ENCODE measurements at regions not wholly inside any gene's neighbourhood (a gene's known extent, or its start where the extent isn't known, plus 50 kb on each side); places are given as distances from the start of the nearest gene placed in this dataset.

DNA sequence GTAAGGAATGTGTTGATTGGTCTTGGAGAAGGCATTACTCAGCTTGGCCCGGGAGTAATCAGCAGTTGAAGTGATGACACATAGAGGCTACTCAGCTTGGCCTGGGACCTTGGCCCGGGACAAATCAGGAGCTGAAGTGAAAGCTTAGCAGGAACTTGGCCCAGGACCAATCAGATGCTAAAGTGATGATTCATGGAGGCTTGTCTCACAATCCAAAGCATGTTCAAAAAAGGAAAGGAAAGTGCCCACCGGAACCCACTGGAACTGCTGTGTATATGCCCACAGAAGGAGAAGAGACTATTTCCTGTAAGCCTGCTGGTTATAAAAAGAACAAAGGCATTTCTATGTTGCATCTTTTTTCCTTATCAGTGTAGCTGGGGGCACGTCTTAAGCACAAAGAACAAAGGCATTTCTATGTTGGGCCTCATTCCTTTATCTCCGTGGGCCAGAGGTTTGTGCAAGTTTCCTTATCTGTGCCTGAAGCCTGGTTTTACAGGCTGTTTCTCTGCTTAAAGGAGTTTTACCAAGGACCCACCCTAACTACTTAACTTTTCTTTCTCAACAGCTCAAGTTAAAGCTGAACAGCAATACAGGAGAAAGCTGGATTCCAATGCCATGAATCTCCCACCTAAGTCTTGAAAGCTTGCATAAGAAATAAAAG is 1176.7 kb downstream of the NLGN4X start:
- Histone ChIP-seq H3K9me3 (peaks cover 0 to 3% of the 10 kb centered on the region in 2 donors), H3K27me3 (no peaks in the 10 kb centered on the region), H3K4me3 (peak overlapping the region in 1 of 2 donors; percentile 4), H3K27ac (peak overlapping the region; percentile 73 to 89), H3K36me3 (no peaks in the 10 kb centered on the region), H3K4me1 (peaks cover 0 to 2% of the 10 kb centered on the region in 2 donors)
- intact Hi-C loops (cut with DNase I): no loop called here
- peak; percentile 61 to 93 for DNase-seq (ENCODE audit: low spot score in 2 of 2)
- TF ChIP-seq, protein P1, sequence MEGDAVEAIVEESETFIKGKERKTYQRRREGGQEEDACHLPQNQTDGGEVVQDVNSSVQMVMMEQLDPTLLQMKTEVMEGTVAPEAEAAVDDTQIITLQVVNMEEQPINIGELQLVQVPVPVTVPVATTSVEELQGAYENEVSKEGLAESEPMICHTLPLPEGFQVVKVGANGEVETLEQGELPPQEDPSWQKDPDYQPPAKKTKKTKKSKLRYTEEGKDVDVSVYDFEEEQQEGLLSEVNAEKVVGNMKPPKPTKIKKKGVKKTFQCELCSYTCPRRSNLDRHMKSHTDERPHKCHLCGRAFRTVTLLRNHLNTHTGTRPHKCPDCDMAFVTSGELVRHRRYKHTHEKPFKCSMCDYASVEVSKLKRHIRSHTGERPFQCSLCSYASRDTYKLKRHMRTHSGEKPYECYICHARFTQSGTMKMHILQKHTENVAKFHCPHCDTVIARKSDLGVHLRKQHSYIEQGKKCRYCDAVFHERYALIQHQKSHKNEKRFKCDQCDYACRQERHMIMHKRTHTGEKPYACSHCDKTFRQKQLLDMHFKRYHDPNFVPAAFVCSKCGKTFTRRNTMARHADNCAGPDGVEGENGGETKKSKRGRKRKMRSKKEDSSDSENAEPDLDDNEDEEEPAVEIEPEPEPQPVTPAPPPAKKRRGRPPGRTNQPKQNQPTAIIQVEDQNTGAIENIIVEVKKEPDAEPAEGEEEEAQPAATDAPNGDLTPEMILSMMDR (IDR thresholded peaks at IDR 0.05): no peak

DNA sequence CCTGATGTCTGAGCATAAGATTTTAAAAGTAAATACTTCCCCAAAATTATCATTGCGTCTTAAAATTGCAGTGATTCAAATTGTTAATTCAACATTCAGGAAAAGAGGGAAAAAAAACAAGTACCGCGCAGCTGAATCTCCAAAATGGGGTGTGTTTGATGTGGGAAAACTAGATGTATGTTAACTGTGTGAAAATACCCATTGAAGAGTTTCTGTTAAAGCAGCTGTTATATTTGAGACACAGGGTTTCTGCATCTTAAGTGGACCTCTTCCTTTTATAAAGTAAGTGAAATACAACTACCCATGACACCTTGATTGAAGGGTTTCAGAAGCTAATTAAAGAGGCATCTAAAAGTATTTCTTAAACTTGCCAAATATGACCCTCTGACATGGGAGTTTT is 1186.1 kb downstream of the NLGN4X start:
- H3K4me1 ChIP-seq: no peaks in the 10 kb centered on the region
- intact Hi-C loops (cut with DNase I): no loop called here
- no peaks in the 10 kb centered on the region for H3K36me3 ChIP-seq
- no peaks in the 10 kb centered on the region for H3K9me3 ChIP-seq
- H3K27ac ChIP-seq: no peak overlapping the region
- H3K4me3 ChIP-seq: no peak overlapping the region
- no peak for DNase-seq (ENCODE audit: low spot score in 2 of 2)
- H3K27me3 ChIP-seq: no peaks in the 10 kb centered on the region
- TF ChIP-seq, protein P1 (IDR thresholded peaks at IDR 0.05): no peak

DNA sequence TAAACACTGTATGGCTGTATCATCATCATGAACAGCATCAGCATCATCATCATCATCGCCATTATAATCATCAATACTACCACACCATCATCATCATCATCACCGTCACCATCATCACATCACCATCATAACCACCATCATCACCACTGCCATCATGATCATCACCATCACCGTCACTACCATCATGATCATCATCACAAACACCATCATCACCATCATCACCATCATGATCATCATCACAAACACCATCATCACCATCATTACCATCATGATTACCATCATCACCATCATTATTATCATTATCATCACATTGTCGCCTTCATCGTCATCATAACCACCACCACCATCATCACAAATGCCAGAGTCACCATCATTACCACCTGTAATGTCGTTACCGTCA is 1196.9 kb downstream of the NLGN4X start:
- Histone ChIP-seq H3K27ac (no peak overlapping the region), H3K4me1 (no peaks in the 10 kb centered on the region), H3K9me3 (peaks cover 0 to 3% of the 10 kb centered on the region in 2 donors), H3K4me3 (no peak overlapping the region), H3K36me3 (no peaks in the 10 kb centered on the region), H3K27me3 (no peaks in the 10 kb centered on the region)
- TF ChIP-seq, protein P1 (IDR thresholded peaks at IDR 0.05): no peak
- intact Hi-C loops (cut with DNase I): no loop called here
- DNase-seq (ENCODE audit: low spot score in 2 of 2): no peak

DNA sequence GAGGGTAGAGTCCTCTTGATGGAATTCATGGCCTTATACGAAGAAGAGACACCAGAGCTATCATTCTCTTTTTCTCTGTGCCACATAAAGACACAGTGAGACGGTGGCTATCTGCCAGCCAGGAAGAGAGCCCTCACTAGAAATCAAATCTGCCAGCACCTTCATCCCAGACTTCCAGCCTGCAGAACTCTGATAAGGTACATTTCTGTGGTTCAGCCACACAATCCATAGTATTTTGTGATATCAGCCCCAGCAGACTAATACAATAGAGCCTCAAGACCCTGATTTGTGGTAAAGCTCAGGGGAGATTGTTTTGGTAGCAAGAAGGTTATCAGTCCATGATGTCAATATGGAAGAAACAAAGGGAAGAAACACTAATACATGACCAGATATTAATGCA is 1213.2 kb downstream of the NLGN4X start:
- TF ChIP-seq, protein P1 (IDR thresholded peaks at IDR 0.05): no peak
- no peaks in the 10 kb centered on the region for H3K36me3 ChIP-seq
- no peak for DNase-seq (ENCODE audit: low spot score in 2 of 2)
- no peaks in the 10 kb centered on the region for H3K9me3 ChIP-seq
- H3K4me3 ChIP-seq: no peak overlapping the region
- H3K4me1 ChIP-seq: no peaks in the 10 kb centered on the region
- no peak overlapping the region for H3K27ac ChIP-seq
- intact Hi-C loops (cut with DNase I): no loop called here
- no peaks in the 10 kb centered on the region for H3K27me3 ChIP-seq

DNA sequence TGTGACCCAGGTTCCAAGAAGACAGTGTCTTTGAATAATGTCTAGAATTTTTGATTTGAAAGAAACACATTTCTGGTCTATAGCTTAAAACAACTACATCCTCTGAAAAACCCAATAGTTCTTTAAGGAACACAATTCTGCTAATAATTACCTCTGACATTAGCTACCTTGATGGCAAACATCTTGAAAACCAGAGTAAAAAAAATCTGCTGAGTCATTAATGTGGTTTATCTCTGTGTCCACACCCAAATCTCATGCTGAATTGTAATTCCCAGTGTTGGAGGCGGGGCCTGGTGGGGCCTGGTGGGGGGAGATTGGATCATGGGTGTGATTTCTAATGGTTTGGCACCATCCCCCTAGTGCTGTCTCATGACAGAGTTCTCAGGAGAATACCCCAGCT is 1233.8 kb downstream of the NLGN4X start:
- TF ChIP-seq, protein P1 (IDR thresholded peaks at IDR 0.05): no peak
- Histone ChIP-seq H3K9me3 (no peaks in the 10 kb centered on the region), H3K4me3 (no peak overlapping the region), H3K27me3 (no peaks in the 10 kb centered on the region), H3K36me3 (no peaks in the 10 kb centered on the region), H3K27ac (no peak overlapping the region), H3K4me1 (no peaks in the 10 kb centered on the region)
- intact Hi-C loops (cut with DNase I): no loop called here
- no peak for DNase-seq (ENCODE audit: low spot score in 2 of 2)

DNA sequence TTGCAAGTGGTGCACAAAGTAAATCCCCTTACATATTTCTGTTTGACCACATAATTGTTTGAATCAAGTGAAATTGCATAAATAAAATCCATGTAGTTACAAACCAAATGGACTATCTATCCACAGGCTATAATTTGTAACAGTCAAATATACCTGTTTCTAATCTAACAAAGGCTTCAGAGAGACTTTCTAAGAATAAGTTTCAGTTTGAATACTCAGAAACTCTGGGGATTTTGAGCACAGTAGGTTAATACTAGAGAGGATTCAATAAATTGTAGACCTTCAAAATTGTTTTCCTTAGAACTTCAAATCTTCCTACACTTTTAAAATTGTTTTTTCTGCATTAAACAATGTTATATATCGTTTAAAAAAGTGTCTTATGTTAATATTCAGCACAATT is 1250.1 kb downstream of the NLGN4X start:
- no peak for DNase-seq (ENCODE audit: low spot score in 2 of 2)
- TF ChIP-seq, protein P1 (IDR thresholded peaks at IDR 0.05): no peak
- Histone ChIP-seq H3K9me3 (no peaks in the 10 kb centered on the region), H3K36me3 (no peaks in the 10 kb centered on the region), H3K27ac (no peak overlapping the region), H3K27me3 (no peaks in the 10 kb centered on the region), H3K4me3 (no peak overlapping the region), H3K4me1 (no peaks in the 10 kb centered on the region)
- intact Hi-C loops (cut with DNase I): no loop called here

Measured in ascending aorta (tissue), 2 donors.